PC-3 (cell line): ENCODE measurements at regions not wholly inside any gene's neighbourhood (a gene's known extent, or its start where the extent isn't known, plus 50 kb on each side); places are given as distances from the start of the nearest gene placed in this dataset.

ENCODE experiments used
- CTCF ChIP-seq: fragments of 300-600 bp; sonication (generic); conservative IDR thresholded peaks from 2 replicates; pipeline ENCODE4 v1.5.1; 2017; ENCODE audit warnings: antibody characterized with exemption, low read depth, mild to moderate bottlenecking, low read length
- EZH2 ChIP-seq: fragments of 300-600 bp; sonication (generic); IDR thresholded peaks from one replicate; pipeline ENCODE4 v1.6.1; 2017; ENCODE audit warnings: antibody characterized with exemption, mild to moderate bottlenecking, low read length; ENCODE audit not compliant: unreplicated experiment
- EZH2phosphoT487 ChIP-seq: fragments of 300-600 bp; sonication (generic); IDR thresholded peaks from 2 replicates; pipeline ENCODE4 v1.6.1; 2018; ENCODE audit warnings: mild to moderate bottlenecking, antibody characterized with exemption, low read length, borderline replicate concordance

- TF ChIP-seq CTCF (no peak), EZH2 (no peak), EZH2phosphoT487 (no peak)
These were observed 265.7 kb upstream of the EDIL3 start for GRCh38 chr5:84650429-84650828.
